GM12878 (cell line): ENCODE measurements at regions not wholly inside any gene's neighbourhood (a gene's known extent, or its start where the extent isn't known, plus 50 kb on each side); places are given as distances from the start of the nearest gene placed in this dataset.

Experiments used
- ATAC-seq: fragments of 200-7000 bp; cut with Tn5 transposase; 3 replicates; pipeline ENCODE4 v1.9.1; 2020; ENCODE audit warnings: mild to moderate bottlenecking, moderate library complexity
- BruUV-seq: library from RNA; stranded (reverse); fragments of 400-500 nt; replicated peaks from 2 replicates; lab custom pipeline; 2021; lab: Mats Ljungman, UMichigan
- CTCF ChIA-PET: fragments of 300-600 bp; sonication (Branson Sonifier 250); formaldehyde crosslinking; extraction: SDS; loops from one replicate; lab custom pipeline; 2021; ENCODE audit warnings: inconsistent platforms; lab: Yijun Ruan, JAX
- POLR2A ChIA-PET: fragments of 350-600 bp; formaldehyde crosslinking; extraction: SDS; loops from one replicate; lab custom pipeline; 2021; ENCODE audit warnings: inconsistent platforms; lab: Charles Lee
- RAD21 ChIA-PET: fragments of 300-600 bp; sonication (Branson Sonifier 250); formaldehyde crosslinking; loops from one replicate; lab custom pipeline; 2023; ENCODE audit warnings: antibody characterized with exemption; ENCODE audit not compliant: unreplicated experiment; lab: Charles Lee
- SMC1A ChIA-PET: fragments of 300-600 bp; sonication (Branson Sonifier 250); formaldehyde crosslinking; loops from one replicate; lab custom pipeline; 2023; ENCODE audit not compliant: unreplicated experiment, uncharacterized antibody; lab: Charles Lee
- DNase-seq: peaks from one replicate; pipeline ENCODE4 v3.0.0-alpha.2; 2011; ENCODE audit warnings: low read depth, low spot score
- FAIRE-seq: peaks from 3 replicates; lab custom pipeline; 2011; peaks lifted over from hg19 to GRCh38; lab: Jason Lieb, UNC
- H2AFZ ChIP-seq: 2 replicates; pipeline ENCODE4 v1.6.0; 2011; ENCODE audit warnings: low read depth, low read length, control low read depth; ENCODE audit not compliant: control insufficient read depth
- H3K27ac ChIP-seq: 2 replicates; pipeline ENCODE4 v1.5.1; 2011; ENCODE audit warnings: control low read depth; ENCODE audit not compliant: control insufficient read depth, insufficient read depth
- H3K27me3 ChIP-seq, 2 experiments: replicated peaks in 1 of 2; 2 replicates each; pipeline versions ENCODE4 v1.6.0 to v1.6.1; 2011; ENCODE audit warnings: low read length in 1 of 2; ENCODE audit not compliant: control insufficient read depth in 2 of 2, insufficient read depth in 2 of 2
- H3K36me3 ChIP-seq, 2 experiments: 2 replicates each; pipeline ENCODE4 v1.5.1; 2011; ENCODE audit warnings: low read length in 1 of 2; ENCODE audit not compliant: control insufficient read depth in 2 of 2, insufficient read depth in 2 of 2
- H3K4me1 ChIP-seq: 2 replicates; pipeline ENCODE4 v1.6.1; 2011; ENCODE audit warnings: mild to moderate bottlenecking, low read length, moderate library complexity, mixed read lengths; ENCODE audit not compliant: control insufficient read depth, insufficient read depth
- H3K4me2 ChIP-seq: 2 replicates; pipeline ENCODE4 v1.6.0; 2011; ENCODE audit warnings: control low read depth; ENCODE audit not compliant: control insufficient read depth, insufficient read depth
- H3K4me3 ChIP-seq: fragments of 200-600 bp; sonication (generic); 2 replicates; pipeline ENCODE4 v1.5.1; 2016
- H3K79me2 ChIP-seq: 2 replicates; pipeline ENCODE4 v1.6.0; 2011; ENCODE audit warnings: low read length; ENCODE audit not compliant: control insufficient read depth, insufficient read depth
- H3K9ac ChIP-seq: 2 replicates; pipeline ENCODE4 v1.8.0; 2011; ENCODE audit warnings: low read length, control low read depth, mixed read lengths; ENCODE audit not compliant: control insufficient read depth, insufficient read depth
- H3K9me3 ChIP-seq: replicated peaks from 3 replicates; pipeline ENCODE4 v1.5.1; 2011; ENCODE audit warnings: mild to moderate bottlenecking, low read length; ENCODE audit not compliant: control insufficient read depth, insufficient read depth
- H4K20me1 ChIP-seq: 2 replicates; pipeline ENCODE4 v1.6.0; 2011; ENCODE audit not compliant: control insufficient read depth, insufficient read depth
- BHLHE40 ChIP-seq, 2 experiments: fragments of 450-650 bp in 1 of 2; IDR thresholded peaks; 2 replicates each; pipeline ENCODE4 v1.6.1; 2011 to 2017; ENCODE audit warnings: low read depth in 2 of 2, borderline replicate concordance in 1 of 2, improper control_type of control experiment in 1 of 2, low read length in 1 of 2, mild to moderate bottlenecking in 1 of 2
- CBFB ChIP-seq: IDR thresholded peaks from 2 replicates; pipeline ENCODE4 v1.6.1; 2016; ENCODE audit warnings: antibody characterized with exemption, low read depth
- EZH2 ChIP-seq: IDR thresholded peaks from 2 replicates; pipeline ENCODE4 v1.6.1; 2012; ENCODE audit warnings: low read depth, mild to moderate bottlenecking, control low read depth, inconsistent platforms, low read length, borderline replicate concordance; ENCODE audit not compliant: control insufficient read depth
- HDAC6 ChIP-seq: fragments of 200-600 bp; sonication (generic); IDR thresholded peaks from one replicate; pipeline ENCODE4 v1.8.0; 2017; ENCODE audit warnings: antibody characterized with exemption; ENCODE audit not compliant: unreplicated experiment
- MEF2A ChIP-seq: IDR thresholded peaks from 2 replicates; pipeline ENCODE4 v1.6.1; 2011; ENCODE audit warnings: low read depth, mild to moderate bottlenecking, low read length, moderate library complexity; ENCODE audit not compliant: insufficient read depth
- RAD21 ChIP-seq: IDR thresholded peaks from 2 replicates; pipeline ENCODE4 v1.6.1; 2011; ENCODE audit warnings: mild to moderate bottlenecking, low read depth, low read length, moderate library complexity; ENCODE audit not compliant: insufficient read depth
- SMAD5 ChIP-seq: IDR thresholded peaks from 2 replicates; pipeline ENCODE4 v1.6.1; 2016; ENCODE audit warnings: antibody characterized with exemption, low read depth
- SUZ12 ChIP-seq: fragments of 200-600 bp; sonication (generic); IDR thresholded peaks from one replicate; pipeline ENCODE4 v1.6.1; 2018; ENCODE audit warnings: antibody characterized with exemption, mild to moderate bottlenecking; ENCODE audit not compliant: unreplicated experiment
- YY1 ChIP-seq: IDR thresholded peaks from 2 replicates; pipeline ENCODE4 v1.6.1; 2011; ENCODE audit warnings: low read depth, mild to moderate bottlenecking, low read length
- WGBS: methylation state at CpG from one replicate; pipeline ENCODE4 v1.1.6; 2016; ENCODE audit warnings: low lambda C conversion rate; ENCODE audit not compliant: insufficient replicate concordance, insufficient coverage; ENCODE audit errors: missing lambda C conversion rate; 5-methylcytosine and 5-hydroxymethylcytosine counted together
- in situ Hi-C: fragments of 300-500 bp; cut with MboI; formaldehyde crosslinking; loops from 9 replicates; pipeline ENCODE4 v1.14.3; 2018; ENCODE audit warnings: mixed read lengths
- intact Hi-C: fragments of 100-400 bp; cut with micrococcal nuclease; formaldehyde crosslinking; loops from one replicate; pipeline ENCODE4 v1.14.2; 2022; ENCODE audit not compliant: unreplicated experiment
- TF ChIP-seq, protein P1 (sequence below): IDR thresholded peaks from 2 replicates; pipeline ENCODE4 v1.6.1; 2012; ENCODE audit warnings: improper control_type of control experiment, low read depth, low read length; ENCODE audit not compliant: insufficient replicate concordance
- TF ChIP-seq, protein P2 (sequence below): fragments of 450-650 bp; IDR thresholded peaks from 2 replicates; pipeline ENCODE4 v1.6.1; 2017; ENCODE audit warnings: mild to moderate bottlenecking, moderate library complexity
- TF ChIP-seq, protein P3 (sequence below): fragments of 450-650 bp; IDR thresholded peaks from 2 replicates; pipeline ENCODE4 v1.6.1; 2014; ENCODE audit warnings: mild to moderate bottlenecking

- TF ChIP-seq, protein P1, sequence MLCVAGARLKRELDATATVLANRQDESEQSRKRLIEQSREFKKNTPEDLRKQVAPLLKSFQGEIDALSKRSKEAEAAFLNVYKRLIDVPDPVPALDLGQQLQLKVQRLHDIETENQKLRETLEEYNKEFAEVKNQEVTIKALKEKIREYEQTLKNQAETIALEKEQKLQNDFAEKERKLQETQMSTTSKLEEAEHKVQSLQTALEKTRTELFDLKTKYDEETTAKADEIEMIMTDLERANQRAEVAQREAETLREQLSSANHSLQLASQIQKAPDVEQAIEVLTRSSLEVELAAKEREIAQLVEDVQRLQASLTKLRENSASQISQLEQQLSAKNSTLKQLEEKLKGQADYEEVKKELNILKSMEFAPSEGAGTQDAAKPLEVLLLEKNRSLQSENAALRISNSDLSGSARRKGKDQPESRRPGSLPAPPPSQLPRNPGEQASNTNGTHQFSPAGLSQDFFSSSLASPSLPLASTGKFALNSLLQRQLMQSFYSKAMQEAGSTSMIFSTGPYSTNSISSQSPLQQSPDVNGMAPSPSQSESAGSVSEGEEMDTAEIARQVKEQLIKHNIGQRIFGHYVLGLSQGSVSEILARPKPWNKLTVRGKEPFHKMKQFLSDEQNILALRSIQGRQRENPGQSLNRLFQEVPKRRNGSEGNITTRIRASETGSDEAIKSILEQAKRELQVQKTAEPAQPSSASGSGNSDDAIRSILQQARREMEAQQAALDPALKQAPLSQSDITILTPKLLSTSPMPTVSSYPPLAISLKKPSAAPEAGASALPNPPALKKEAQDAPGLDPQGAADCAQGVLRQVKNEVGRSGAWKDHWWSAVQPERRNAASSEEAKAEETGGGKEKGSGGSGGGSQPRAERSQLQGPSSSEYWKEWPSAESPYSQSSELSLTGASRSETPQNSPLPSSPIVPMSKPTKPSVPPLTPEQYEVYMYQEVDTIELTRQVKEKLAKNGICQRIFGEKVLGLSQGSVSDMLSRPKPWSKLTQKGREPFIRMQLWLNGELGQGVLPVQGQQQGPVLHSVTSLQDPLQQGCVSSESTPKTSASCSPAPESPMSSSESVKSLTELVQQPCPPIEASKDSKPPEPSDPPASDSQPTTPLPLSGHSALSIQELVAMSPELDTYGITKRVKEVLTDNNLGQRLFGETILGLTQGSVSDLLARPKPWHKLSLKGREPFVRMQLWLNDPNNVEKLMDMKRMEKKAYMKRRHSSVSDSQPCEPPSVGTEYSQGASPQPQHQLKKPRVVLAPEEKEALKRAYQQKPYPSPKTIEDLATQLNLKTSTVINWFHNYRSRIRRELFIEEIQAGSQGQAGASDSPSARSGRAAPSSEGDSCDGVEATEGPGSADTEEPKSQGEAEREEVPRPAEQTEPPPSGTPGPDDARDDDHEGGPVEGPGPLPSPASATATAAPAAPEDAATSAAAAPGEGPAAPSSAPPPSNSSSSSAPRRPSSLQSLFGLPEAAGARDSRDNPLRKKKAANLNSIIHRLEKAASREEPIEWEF, result no peak
Measured at GRCh38 chr12:29867823-29868222, 84.1 kb upstream of the TMTC1 start (continued).

GRCh38 chr12:29863665-29864064 is 79.9 kb upstream of the TMTC1 start:
- no peak overlapping the region for H2AFZ ChIP-seq
- H3K4me2 ChIP-seq, result no peak overlapping the region
- DNase-seq (no peak), FAIRE-seq (no peak), ATAC-seq (no peak)
- in situ Hi-C loops, result no loop called here
- H3K4me3 ChIP-seq, result no peak overlapping the region
- no peaks in the 10 kb centered on the region for H3K27me3 ChIP-seq
- CTCF ChIA-PET, result no interaction called here
- H3K79me2 ChIP-seq, result no peaks in the 10 kb centered on the region
- POLR2A ChIA-PET, result no interaction called here
- BruUV-seq, result no TSS peak
- no peak overlapping the region for H3K27ac ChIP-seq
- no peaks in the 10 kb centered on the region for H3K9me3 ChIP-seq
- no peaks in the 10 kb centered on the region for H4K20me1 ChIP-seq
- no peaks in the 10 kb centered on the region for H3K36me3 ChIP-seq
- intact Hi-C loops, result no loop called here
- no peaks in the 10 kb centered on the region for H3K4me1 ChIP-seq
- SMC1A ChIA-PET, result interaction anchor here (1.4 kb wide), 2 partner anchors 11 to 29 kb away, joined by 3 read pairs; no protein-coding TSS in a partner anchor
- H3K9ac ChIP-seq, result no peak overlapping the region
- RAD21 ChIA-PET, result no interaction called here
- 0% methylated on average over 1 of the region's 1 CpG for WGBS
- no peak for TF ChIP-seq HDAC6
- TF ChIP-seq, protein P2, sequence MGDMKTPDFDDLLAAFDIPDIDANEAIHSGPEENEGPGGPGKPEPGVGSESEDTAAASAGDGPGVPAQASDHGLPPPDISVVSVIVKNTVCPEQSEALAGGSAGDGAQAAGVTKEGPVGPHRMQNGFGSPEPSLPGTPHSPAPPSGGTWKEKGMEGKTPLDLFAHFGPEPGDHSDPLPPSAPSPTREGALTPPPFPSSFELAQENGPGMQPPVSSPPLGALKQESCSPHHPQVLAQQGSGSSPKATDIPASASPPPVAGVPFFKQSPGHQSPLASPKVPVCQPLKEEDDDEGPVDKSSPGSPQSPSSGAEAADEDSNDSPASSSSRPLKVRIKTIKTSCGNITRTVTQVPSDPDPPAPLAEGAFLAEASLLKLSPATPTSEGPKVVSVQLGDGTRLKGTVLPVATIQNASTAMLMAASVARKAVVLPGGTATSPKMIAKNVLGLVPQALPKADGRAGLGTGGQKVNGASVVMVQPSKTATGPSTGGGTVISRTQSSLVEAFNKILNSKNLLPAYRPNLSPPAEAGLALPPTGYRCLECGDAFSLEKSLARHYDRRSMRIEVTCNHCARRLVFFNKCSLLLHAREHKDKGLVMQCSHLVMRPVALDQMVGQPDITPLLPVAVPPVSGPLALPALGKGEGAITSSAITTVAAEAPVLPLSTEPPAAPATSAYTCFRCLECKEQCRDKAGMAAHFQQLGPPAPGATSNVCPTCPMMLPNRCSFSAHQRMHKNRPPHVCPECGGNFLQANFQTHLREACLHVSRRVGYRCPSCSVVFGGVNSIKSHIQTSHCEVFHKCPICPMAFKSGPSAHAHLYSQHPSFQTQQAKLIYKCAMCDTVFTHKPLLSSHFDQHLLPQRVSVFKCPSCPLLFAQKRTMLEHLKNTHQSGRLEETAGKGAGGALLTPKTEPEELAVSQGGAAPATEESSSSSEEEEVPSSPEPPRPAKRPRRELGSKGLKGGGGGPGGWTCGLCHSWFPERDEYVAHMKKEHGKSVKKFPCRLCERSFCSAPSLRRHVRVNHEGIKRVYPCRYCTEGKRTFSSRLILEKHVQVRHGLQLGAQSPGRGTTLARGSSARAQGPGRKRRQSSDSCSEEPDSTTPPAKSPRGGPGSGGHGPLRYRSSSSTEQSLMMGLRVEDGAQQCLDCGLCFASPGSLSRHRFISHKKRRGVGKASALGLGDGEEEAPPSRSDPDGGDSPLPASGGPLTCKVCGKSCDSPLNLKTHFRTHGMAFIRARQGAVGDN, result no peak
- no peak for TF ChIP-seq MEF2A
- no peak for TF ChIP-seq RAD21
- no peak for TF ChIP-seq YY1
- TF ChIP-seq, protein P3, sequence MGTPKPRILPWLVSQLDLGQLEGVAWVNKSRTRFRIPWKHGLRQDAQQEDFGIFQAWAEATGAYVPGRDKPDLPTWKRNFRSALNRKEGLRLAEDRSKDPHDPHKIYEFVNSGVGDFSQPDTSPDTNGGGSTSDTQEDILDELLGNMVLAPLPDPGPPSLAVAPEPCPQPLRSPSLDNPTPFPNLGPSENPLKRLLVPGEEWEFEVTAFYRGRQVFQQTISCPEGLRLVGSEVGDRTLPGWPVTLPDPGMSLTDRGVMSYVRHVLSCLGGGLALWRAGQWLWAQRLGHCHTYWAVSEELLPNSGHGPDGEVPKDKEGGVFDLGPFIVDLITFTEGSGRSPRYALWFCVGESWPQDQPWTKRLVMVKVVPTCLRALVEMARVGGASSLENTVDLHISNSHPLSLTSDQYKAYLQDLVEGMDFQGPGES, result no peak
- TF ChIP-seq SUZ12, result no peak
- no peak for TF ChIP-seq EZH2
- TF ChIP-seq BHLHE40 (IDR thresholded peaks at IDR 0.05; ENCODE audit: borderline replicate concordance in 1 of 2, low read depth in 2 of 2, low read length in 1 of 2), result no peak
- no peak for TF ChIP-seq CBFB
- TF ChIP-seq SMAD5, result no peak
